ENCODE measurements at regions not wholly inside any gene's neighbourhood (a gene's known extent, or its start where the extent isn't known, plus 50 kb on each side); places are given as distances from the start of the nearest gene placed in this dataset.

GRCh38 chr18:53943326-53943860 is 281.1 kb downstream of the MBD2 start:
- H3K9me2 ChIP-seq (replicated peaks; ENCODE audit: insufficient read depth, low read length) = no peaks in the 10 kb centered on the region
- H3K27me3 ChIP-seq (ENCODE audit: low read length) = no peaks in the 10 kb centered on the region
- TF ChIP-seq EZH2phosphoT487 (conservative IDR thresholded peaks at IDR 0.05; ENCODE audit: low read length) (no peak), CTCF (IDR thresholded peaks at IDR 0.05; ENCODE audit: insufficient read depth, low read length, poor library complexity, severe bottlenecking) (no peak)

GRCh38 chr18:53941601-53942338 is 282.7 kb downstream of the MBD2 start:
- Histone ChIP-seq H3F3A (ENCODE audit: insufficient read depth) (no peaks in the 10 kb centered on the region), H3K27me3 (ENCODE audit: low read length) (no peaks in the 10 kb centered on the region), H3K9me2 (replicated peaks; ENCODE audit: insufficient read depth, low read length) (no peaks in the 10 kb centered on the region), H3K4me3 (ENCODE audit: insufficient read depth, low read length, poor library complexity, severe bottlenecking) (no peak overlapping the region), H3K9ac (ENCODE audit: low read length) (no peak overlapping the region), H3K27ac (ENCODE audit: low read depth, low read length) (no peak overlapping the region), H3K36me3 (ENCODE audit: low read length) (no peaks in the 10 kb centered on the region), H3K4me2 (ENCODE audit: low read depth, low read length, poor library complexity, severe bottlenecking) (no peak overlapping the region), H4K20me1 (ENCODE audit: low read depth, low read length) (no peaks in the 10 kb centered on the region), H2AFZ (ENCODE audit: low read depth, low read length, severe bottlenecking) (no peak overlapping the region), H3K79me2 (ENCODE audit: insufficient read depth, low read length) (no peaks in the 10 kb centered on the region), H3K9me3 (ENCODE audit: insufficient read depth, low read length) (peaks cover 31% of the 10 kb centered on the region; the same call in 1 of the 2 replicates)
- TF ChIP-seq CTCF (IDR thresholded peaks at IDR 0.05; ENCODE audit: insufficient read depth, low read length, poor library complexity, severe bottlenecking) (no peak), EZH2phosphoT487 (conservative IDR thresholded peaks at IDR 0.05; ENCODE audit: low read length) (no peak)

More at GRCh38 chr18:53943326-53943860, 281.1 kb downstream of the MBD2 start:
- no peak overlapping the region for H2AFZ ChIP-seq (ENCODE audit: low read depth, low read length, severe bottlenecking)
- no peaks in the 10 kb centered on the region for H3F3A ChIP-seq (ENCODE audit: insufficient read depth)
- no peaks in the 10 kb centered on the region for H3K79me2 ChIP-seq (ENCODE audit: insufficient read depth, low read length)
- no peaks in the 10 kb centered on the region for H3K36me3 ChIP-seq (ENCODE audit: low read length)
- no peak overlapping the region for H3K27ac ChIP-seq (ENCODE audit: low read depth, low read length)
- H3K4me3 ChIP-seq (ENCODE audit: insufficient read depth, low read length, poor library complexity, severe bottlenecking) = no peak overlapping the region
- no peaks in the 10 kb centered on the region for H4K20me1 ChIP-seq (ENCODE audit: low read depth, low read length)
- no peak overlapping the region for H3K4me2 ChIP-seq (ENCODE audit: low read depth, low read length, poor library complexity, severe bottlenecking)
- no peak overlapping the region for H3K9ac ChIP-seq (ENCODE audit: low read length)
- H3K9me3 ChIP-seq (ENCODE audit: insufficient read depth, low read length) = peaks cover 31% of the 10 kb centered on the region; the same call in 1 of the 2 replicates

GRCh38 chr18:53937037-53937436 is 287.4 kb downstream of the MBD2 start:
- H3K9ac ChIP-seq (ENCODE audit: low read length) = no peak overlapping the region
- no peaks in the 10 kb centered on the region for H3K27me3 ChIP-seq (ENCODE audit: low read length)
- no peak overlapping the region for H3K27ac ChIP-seq (ENCODE audit: low read depth, low read length)
- H3K4me2 ChIP-seq (ENCODE audit: low read depth, low read length, poor library complexity, severe bottlenecking) = no peak overlapping the region
- H3K9me3 ChIP-seq (ENCODE audit: insufficient read depth, low read length) = no peaks in the 10 kb centered on the region
- no peak overlapping the region for H2AFZ ChIP-seq (ENCODE audit: low read depth, low read length, severe bottlenecking)
- no peaks in the 10 kb centered on the region for H3F3A ChIP-seq (ENCODE audit: insufficient read depth)
- TF ChIP-seq EZH2phosphoT487 (conservative IDR thresholded peaks at IDR 0.05; ENCODE audit: low read length) (no peak), CTCF (IDR thresholded peaks at IDR 0.05; ENCODE audit: insufficient read depth, low read length, poor library complexity, severe bottlenecking) (no peak)
- H3K9me2 ChIP-seq (replicated peaks; ENCODE audit: insufficient read depth, low read length) = no peaks in the 10 kb centered on the region
- H4K20me1 ChIP-seq (ENCODE audit: low read depth, low read length) = no peaks in the 10 kb centered on the region
- H3K36me3 ChIP-seq (ENCODE audit: low read length) = no peaks in the 10 kb centered on the region
- H3K4me3 ChIP-seq (ENCODE audit: insufficient read depth, low read length, poor library complexity, severe bottlenecking) = no peak overlapping the region
- no peaks in the 10 kb centered on the region for H3K79me2 ChIP-seq (ENCODE audit: insufficient read depth, low read length)

Data from SU-DHL-6 (cell line).